ENCODE measurements at regions not wholly inside any gene's neighbourhood (a gene's known extent, or its start where the extent isn't known, plus 50 kb on each side); places are given as distances from the start of the nearest gene placed in this dataset.

- H3K4me1 ChIP-seq (ENCODE audit: control insufficient read depth in 4 of 4, insufficient read depth in 4 of 4, low read length in 3 of 4) = peaks cover 0 to 3% (median 0%) of the 10 kb centered on the region in 4 donors
- no peaks in the 10 kb centered on the region for H3K9me3 ChIP-seq (ENCODE audit: control insufficient read depth in 4 of 4, low read length in 3 of 4)
- no peak for DNase-seq (ENCODE audit: low spot score)
- TF ChIP-seq ATF3 (IDR thresholded peaks at IDR 0.05) (no peak), TAF1 (conservative IDR thresholded peaks at IDR 0.05) (no peak), JUND (IDR thresholded peaks at IDR 0.05) (no peak), RAD21 (IDR thresholded peaks at IDR 0.05) (no peak), EGR1 (IDR thresholded peaks at IDR 0.05; ENCODE audit: low read depth in 2 of 2) (no peak), RXRA (IDR thresholded peaks at IDR 0.05) (no peak), SP1 (IDR thresholded peaks at IDR 0.05) (no peak), CTCF (IDR thresholded peaks at IDR 0.05; ENCODE audit: low read depth, low read length, missing input control) (no peak), ZBTB33 (IDR thresholded peaks at IDR 0.05) (no peak), YY1 (IDR thresholded peaks at IDR 0.05) (no peak), NR2F2 (IDR thresholded peaks at IDR 0.05) (no peak), HNF4A (conservative IDR thresholded peaks at IDR 0.05) (no peak), FOXA2 (IDR thresholded peaks at IDR 0.05) (no peak), HNF4G (IDR thresholded peaks at IDR 0.05) (no peak), GABPA (IDR thresholded peaks at IDR 0.05 in 1 of 2, conservative IDR thresholded peaks at IDR 0.05 in 1 of 2) (no peak), REST (IDR thresholded peaks at IDR 0.05) (no peak), MAX (IDR thresholded peaks at IDR 0.05) (no peak), FOXA1 (IDR thresholded peaks at IDR 0.05) (no peak)
- no peaks in the 10 kb centered on the region for H3K27me3 ChIP-seq (ENCODE audit: control insufficient read depth in 4 of 4, insufficient read depth in 4 of 4, low read length in 3 of 4)
- H3K9ac ChIP-seq (ENCODE audit: low read depth in 1 of 2, low read length in 2 of 2) = no peak overlapping the region
- H3K27ac ChIP-seq (ENCODE audit: low read depth in 1 of 2, low read length in 2 of 2) = no peak overlapping the region
- 86% methylated on average over 5 of the region's 5 CpGs for WGBS
- no peaks in the 10 kb centered on the region for H3K36me3 ChIP-seq (ENCODE audit: control insufficient read depth in 4 of 4, insufficient read depth in 3 of 4, low read depth in 1 of 4, low read length in 3 of 4)
- H3K4me3 ChIP-seq (ENCODE audit: low read depth in 1 of 3, low read length in 3 of 3) = no peak overlapping the region
Observed at GRCh38 chr15:60072826-60073465, 68.8 kb downstream of the FOXB1 start.
